Astrocyte of the cerebellum (primary cell): ENCODE measurements at regions not wholly inside any gene's neighbourhood (a gene's known extent, or its start where the extent isn't known, plus 50 kb on each side); places are given as distances from the start of the nearest gene placed in this dataset.

Experiments
- DNase-seq: peaks from one replicate; pipeline ENCODE4 v3.0.0-alpha.2; 2011; ENCODE audit warnings: low read depth
- H3K4me3 ChIP-seq: 2 replicates; pipeline ENCODE4 v1.5.1; 2011; ENCODE audit warnings: mild to moderate bottlenecking, low read depth, low read length, moderate library complexity
- in situ Hi-C: cut with HindIII; loops from 2 replicates; pipeline ENCODE4 v1.10.0; 2017; ENCODE audit warnings: low sequenced_read_pairs
- TF ChIP-seq, protein P1 (sequence below): IDR thresholded peaks from 2 replicates; pipeline ENCODE4 v1.5.1; 2012; ENCODE audit warnings: low read length, low read depth, moderate library complexity, mild to moderate bottlenecking; ENCODE audit errors: missing control alignments

DNA sequence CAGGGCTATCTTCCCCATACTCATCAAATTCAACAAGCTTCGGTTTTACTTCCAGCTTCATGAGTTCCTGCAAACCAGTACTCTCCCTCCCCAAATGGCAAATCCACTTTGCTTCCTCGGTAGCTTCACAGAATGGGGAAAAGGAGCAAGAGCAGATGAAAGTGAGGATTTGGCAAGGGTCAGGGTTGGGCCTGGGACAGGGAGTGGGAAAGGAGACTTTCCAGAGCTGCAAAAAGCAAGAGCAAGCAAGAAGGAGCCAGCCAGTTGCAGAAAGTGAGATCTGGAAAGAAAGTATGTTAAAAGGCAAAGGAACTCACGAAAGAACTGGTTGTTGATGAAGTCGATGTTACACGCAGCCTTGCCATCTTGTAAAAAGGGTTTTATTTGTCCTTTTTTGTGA lies 522.8 kb upstream of the TBX3 start:
- DNase-seq = no peak
- TF ChIP-seq, protein P1, sequence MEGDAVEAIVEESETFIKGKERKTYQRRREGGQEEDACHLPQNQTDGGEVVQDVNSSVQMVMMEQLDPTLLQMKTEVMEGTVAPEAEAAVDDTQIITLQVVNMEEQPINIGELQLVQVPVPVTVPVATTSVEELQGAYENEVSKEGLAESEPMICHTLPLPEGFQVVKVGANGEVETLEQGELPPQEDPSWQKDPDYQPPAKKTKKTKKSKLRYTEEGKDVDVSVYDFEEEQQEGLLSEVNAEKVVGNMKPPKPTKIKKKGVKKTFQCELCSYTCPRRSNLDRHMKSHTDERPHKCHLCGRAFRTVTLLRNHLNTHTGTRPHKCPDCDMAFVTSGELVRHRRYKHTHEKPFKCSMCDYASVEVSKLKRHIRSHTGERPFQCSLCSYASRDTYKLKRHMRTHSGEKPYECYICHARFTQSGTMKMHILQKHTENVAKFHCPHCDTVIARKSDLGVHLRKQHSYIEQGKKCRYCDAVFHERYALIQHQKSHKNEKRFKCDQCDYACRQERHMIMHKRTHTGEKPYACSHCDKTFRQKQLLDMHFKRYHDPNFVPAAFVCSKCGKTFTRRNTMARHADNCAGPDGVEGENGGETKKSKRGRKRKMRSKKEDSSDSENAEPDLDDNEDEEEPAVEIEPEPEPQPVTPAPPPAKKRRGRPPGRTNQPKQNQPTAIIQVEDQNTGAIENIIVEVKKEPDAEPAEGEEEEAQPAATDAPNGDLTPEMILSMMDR = no peak
- in situ Hi-C loops = no loop called here
- no peak overlapping the region for H3K4me3 ChIP-seq

DNA sequence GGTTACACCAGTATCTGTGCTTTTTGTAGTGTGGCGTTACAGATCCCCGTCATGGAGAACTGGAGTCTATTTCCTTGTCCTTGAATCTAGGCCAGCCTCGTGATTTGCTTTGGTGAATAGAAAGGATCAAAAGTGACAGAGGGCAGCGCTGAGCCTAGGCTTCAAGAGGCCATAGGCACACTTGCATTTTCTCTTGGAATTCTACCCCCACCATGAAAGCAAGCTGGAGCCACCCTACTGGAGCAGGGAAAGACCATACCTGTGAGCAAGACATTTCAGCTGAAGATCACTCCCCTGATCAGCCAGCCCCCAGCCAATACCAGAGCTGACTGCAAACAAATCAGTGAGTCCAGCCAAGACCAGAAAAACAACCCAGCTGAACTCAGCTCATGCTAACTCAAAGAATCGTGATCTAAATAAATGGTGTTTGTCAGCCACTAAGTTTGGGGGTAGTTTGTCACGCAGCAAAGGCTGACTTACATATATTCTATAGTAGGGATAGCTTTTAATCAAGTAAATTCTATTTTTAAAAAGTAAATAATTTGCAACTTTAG lies 521.9 kb upstream of the TBX3 start:
- in situ Hi-C loops = no loop called here
- H3K4me3 ChIP-seq = no peak overlapping the region
- no peak for DNase-seq
- TF ChIP-seq, protein P1 = no peak

DNA sequence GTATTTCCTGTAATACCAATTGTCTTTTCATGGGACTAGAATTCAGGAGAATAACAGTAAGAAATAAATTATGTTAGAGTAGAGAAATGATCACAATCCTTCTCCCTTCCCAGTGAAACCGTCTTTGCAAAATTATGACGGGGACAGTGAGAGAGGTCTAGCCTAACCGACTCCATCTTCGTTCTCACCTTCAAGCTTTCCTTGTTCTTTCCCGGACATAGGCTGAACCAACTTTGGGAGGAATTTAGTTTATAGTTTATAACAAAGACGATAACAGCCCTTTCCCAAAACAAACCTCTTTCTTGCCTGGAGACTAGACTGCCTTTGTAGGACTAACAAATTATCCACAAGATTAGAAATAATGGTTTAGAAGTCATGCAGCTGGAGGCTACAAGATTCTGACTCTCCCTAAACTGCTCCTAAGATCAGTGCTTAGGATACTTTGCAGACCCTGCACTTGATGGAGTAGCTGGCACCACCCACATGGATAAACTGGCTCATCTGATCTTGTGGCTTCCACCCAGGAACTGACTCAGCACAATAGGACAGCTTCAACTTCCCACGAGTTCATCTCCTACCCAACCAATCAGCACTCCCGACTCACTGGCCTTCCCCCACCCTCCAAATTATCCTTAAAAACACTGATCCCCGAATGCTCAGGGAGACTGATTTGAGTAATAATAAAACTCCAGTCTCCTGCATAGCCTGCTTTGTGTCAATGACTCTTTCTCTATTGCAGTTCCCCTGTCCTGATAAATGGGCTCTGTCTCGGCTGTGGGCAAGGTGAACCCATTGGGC lies 521.2 kb upstream of the TBX3 start:
- H3K4me3 ChIP-seq = no peak overlapping the region
- TF ChIP-seq, protein P1 = no peak
- DNase-seq = no peak
- in situ Hi-C loops = no loop called here

DNA sequence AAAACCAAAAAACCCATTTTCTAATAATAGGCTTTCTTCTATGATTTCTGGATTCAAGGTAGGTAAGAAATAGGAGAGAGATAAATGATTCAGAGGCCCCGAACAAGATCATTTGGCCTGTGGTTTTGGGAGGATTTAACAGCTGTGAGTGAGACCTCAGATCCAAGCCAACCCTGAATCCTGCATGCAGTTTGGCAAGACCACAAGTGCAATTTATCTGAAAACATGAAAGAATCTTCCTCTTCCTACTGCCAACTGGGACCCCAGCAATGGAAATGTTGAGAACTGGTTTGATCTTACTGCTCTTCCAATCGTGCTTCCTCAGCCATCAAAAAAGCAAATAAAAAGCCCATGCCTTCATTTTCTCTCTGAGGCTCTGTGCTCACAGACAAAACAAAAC lies 519.7 kb upstream of the TBX3 start:
- in situ Hi-C loops = no loop called here
- no peak overlapping the region for H3K4me3 ChIP-seq
- peak; percentile 54 for DNase-seq
- TF ChIP-seq, protein P1 = no peak

DNA sequence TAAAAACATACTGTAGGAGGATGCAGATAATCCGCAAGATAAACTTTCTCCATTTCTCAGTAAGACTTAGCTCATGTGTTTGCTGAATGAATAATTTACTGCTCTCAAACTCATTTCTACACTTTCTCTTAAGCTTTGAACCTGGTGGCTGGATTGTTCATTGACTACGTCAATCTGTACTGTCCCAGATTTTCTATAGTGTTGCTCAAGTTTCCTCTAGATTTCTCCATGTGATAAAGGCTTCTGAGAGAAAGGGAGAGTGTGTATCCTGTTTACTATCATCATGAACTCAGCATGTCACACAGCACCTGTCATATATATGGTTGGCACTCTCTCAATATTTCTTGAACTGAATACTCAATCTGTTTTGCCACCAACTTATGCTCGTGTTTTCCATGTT lies 518.0 kb upstream of the TBX3 start:
- no peak for DNase-seq
- H3K4me3 ChIP-seq = no peak overlapping the region
- TF ChIP-seq, protein P1 = no peak
- in situ Hi-C loops = no loop called here

DNA sequence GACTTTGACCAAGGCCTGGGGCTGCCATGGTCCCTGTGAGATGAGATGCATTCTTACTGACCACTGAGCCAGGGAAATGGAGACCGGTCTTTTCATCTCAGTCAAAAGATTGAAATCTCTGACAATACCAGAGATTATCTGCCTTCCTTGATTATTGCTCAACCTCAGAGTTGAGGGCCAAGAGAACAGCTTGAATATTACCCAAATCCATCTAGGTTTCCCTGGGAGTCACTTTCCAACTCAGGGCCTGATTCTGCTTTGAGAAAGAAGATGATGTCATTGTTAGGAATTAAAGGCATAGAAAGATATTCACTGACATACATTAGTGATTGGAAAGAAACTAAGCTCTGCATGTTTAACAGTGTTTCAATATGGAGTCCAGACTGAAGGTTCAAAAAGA lies 515.9 kb upstream of the TBX3 start:
- no peak for DNase-seq
- in situ Hi-C loops = no loop called here
- TF ChIP-seq, protein P1 = no peak
- no peak overlapping the region for H3K4me3 ChIP-seq
